GM21390 (cell line): ENCODE measurements at regions not wholly inside any gene's neighbourhood (a gene's known extent, or its start where the extent isn't known, plus 50 kb on each side); places are given as distances from the start of the nearest gene placed in this dataset.

Experiments
- ATAC-seq: cut with Tn5 transposase; IDR thresholded peaks from one replicate; pipeline ENCODE4 v1.9.1; 2021; ENCODE audit not compliant: unreplicated experiment

- no peak for ATAC-seq
Measured at GRCh38 chr7:118298771-118299170, 74.3 kb downstream of the ANKRD7 start.

GRCh38 chr7:118300177-118300576 lies 75.7 kb downstream of the ANKRD7 start:
- no peak for ATAC-seq

GRCh38 chr7:118304100-118304499 lies 79.6 kb downstream of the ANKRD7 start:
- no peak for ATAC-seq

- ATAC-seq = no peak
Measured at GRCh38 chr7:118305671-118306070, 81.2 kb downstream of the ANKRD7 start.

- no peak for ATAC-seq
Measured at GRCh38 chr7:118306771-118307170, 82.3 kb downstream of the ANKRD7 start.

GRCh38 chr7:118311121-118311836 lies 86.8 kb downstream of the ANKRD7 start:
- ATAC-seq = peak; percentile 80

GRCh38 chr7:118312051-118312450 lies 87.5 kb downstream of the ANKRD7 start:
- peak; percentile 44 for ATAC-seq

GRCh38 chr7:118312966-118313365 lies 88.5 kb downstream of the ANKRD7 start:
- ATAC-seq = no peak

GRCh38 chr7:118324790-118325449 lies 100.4 kb downstream of the ANKRD7 start:
- no peak for ATAC-seq

- ATAC-seq = no peak
Measured at GRCh38 chr7:118325450-118325808, 100.9 kb downstream of the ANKRD7 start.

- no peak for ATAC-seq
Measured at GRCh38 chr7:118327174-118327573, 102.7 kb downstream of the ANKRD7 start.

- no peak for ATAC-seq
Measured at GRCh38 chr7:118328505-118329211, 104.2 kb downstream of the ANKRD7 start.

- no peak for ATAC-seq
Measured at GRCh38 chr7:118330388-118330787, 105.9 kb downstream of the ANKRD7 start.

GRCh38 chr7:118346748-118347147 lies 122.2 kb downstream of the ANKRD7 start:
- ATAC-seq = no peak

GRCh38 chr7:118349604-118350003 lies 125.1 kb downstream of the ANKRD7 start:
- no peak for ATAC-seq

- no peak for ATAC-seq
Measured at GRCh38 chr7:118350260-118350659, 125.8 kb downstream of the ANKRD7 start.

GRCh38 chr7:118352867-118353453 lies 128.5 kb downstream of the ANKRD7 start:
- peak; percentile 49 for ATAC-seq

GRCh38 chr7:118366363-118366762 lies 141.9 kb downstream of the ANKRD7 start:
- no peak for ATAC-seq

- no peak for ATAC-seq
Measured at GRCh38 chr7:118368958-118369357, 144.5 kb downstream of the ANKRD7 start.

GRCh38 chr7:118369987-118370386 lies 145.5 kb downstream of the ANKRD7 start:
- ATAC-seq = no peak

GRCh38 chr7:118372530-118372929 lies 148.0 kb downstream of the ANKRD7 start:
- ATAC-seq = no peak

GRCh38 chr7:118389629-118390028 lies 165.1 kb downstream of the ANKRD7 start:
- ATAC-seq = no peak
